ENCODE measurements at regions not wholly inside any gene's neighbourhood (a gene's known extent, or its start where the extent isn't known, plus 50 kb on each side); places are given as distances from the start of the nearest gene placed in this dataset.

- Mint-ChIP-seq H3K27ac (no peak overlapping the region), H3K4me1 (no peaks in the 10 kb centered on the region), H3K27me3 (no peaks in the 10 kb centered on the region), H3K4me3 (no peak overlapping the region), H3K9me3 (peaks cover 0 to 5% (median 3%) of the 10 kb centered on the region in 9 donors), H3K36me3 (no peaks in the 10 kb centered on the region)
- POLR2A ChIA-PET, result no interaction called here
- DNase-seq (no peak), ATAC-seq (no peak)
Observed at GRCh38 chr11:81174646-81175330, 1558.9 kb downstream of the FAM181B start.

GRCh38 chr11:81165164-81165563 lies 1568.5 kb downstream of the FAM181B start:
- no peak for DNase-seq
- Mint-ChIP-seq H3K4me1 (no peaks in the 10 kb centered on the region), H3K27me3 (no peaks in the 10 kb centered on the region), H3K9me3 (peaks cover 0 to 4% (median 0%) of the 10 kb centered on the region in 9 donors), H3K27ac (no peak overlapping the region), H3K36me3 (no peaks in the 10 kb centered on the region), H3K4me3 (no peak overlapping the region)
- POLR2A ChIA-PET, result no interaction called here
- no peak for ATAC-seq

GRCh38 chr11:81159900-81160299 lies 1573.8 kb downstream of the FAM181B start:
- no peak overlapping the region for H3K27ac Mint-ChIP-seq
- ATAC-seq (no peak), DNase-seq (no peak)
- H3K27me3 Mint-ChIP-seq, result no peaks in the 10 kb centered on the region
- POLR2A ChIA-PET, result no interaction called here
- no peak overlapping the region for H3K4me3 Mint-ChIP-seq
- no peaks in the 10 kb centered on the region for H3K36me3 Mint-ChIP-seq
- no peaks in the 10 kb centered on the region for H3K4me1 Mint-ChIP-seq
- H3K9me3 Mint-ChIP-seq, result peaks cover 0 to 3% (median 0%) of the 10 kb centered on the region in 9 donors

GRCh38 chr11:81135570-81135969 lies 1598.1 kb downstream of the FAM181B start:
- Mint-ChIP-seq H3K4me1 (no peaks in the 10 kb centered on the region), H3K36me3 (no peaks in the 10 kb centered on the region), H3K27me3 (no peaks in the 10 kb centered on the region), H3K9me3 (peaks cover 0 to 14% (median 2%) of the 10 kb centered on the region in 9 donors), H3K27ac (no peak overlapping the region), H3K4me3 (no peak overlapping the region)
- POLR2A ChIA-PET, result no interaction called here
- no peak for ATAC-seq
- DNase-seq, result no peak

GRCh38 chr11:81129618-81130017 lies 1604.0 kb downstream of the FAM181B start:
- H3K4me1 Mint-ChIP-seq, result no peaks in the 10 kb centered on the region
- peaks cover 0 to 10% (median 3%) of the 10 kb centered on the region in 9 donors for H3K9me3 Mint-ChIP-seq
- H3K36me3 Mint-ChIP-seq, result no peaks in the 10 kb centered on the region
- POLR2A ChIA-PET, result no interaction called here
- no peak overlapping the region for H3K4me3 Mint-ChIP-seq
- ATAC-seq (no peak), DNase-seq (no peak)
- H3K27me3 Mint-ChIP-seq, result no peaks in the 10 kb centered on the region
- H3K27ac Mint-ChIP-seq, result no peak overlapping the region

GRCh38 chr11:81112718-81113117 lies 1620.9 kb downstream of the FAM181B start:
- Mint-ChIP-seq H3K4me1 (no peaks in the 10 kb centered on the region), H3K4me3 (no peak overlapping the region), H3K27me3 (no peaks in the 10 kb centered on the region), H3K9me3 (peaks cover 0 to under 1% (median 0%) of the 10 kb centered on the region in 9 donors), H3K36me3 (no peaks in the 10 kb centered on the region), H3K27ac (no peak overlapping the region)
- DNase-seq, result no peak
- no peak for ATAC-seq
- POLR2A ChIA-PET, result no interaction called here

- no peak overlapping the region for H3K4me3 Mint-ChIP-seq
- no peak overlapping the region for H3K27ac Mint-ChIP-seq
- H3K27me3 Mint-ChIP-seq, result no peaks in the 10 kb centered on the region
- H3K9me3 Mint-ChIP-seq, result peaks cover 0 to 24% (median 4%) of the 10 kb centered on the region in 9 donors
- H3K36me3 Mint-ChIP-seq, result no peaks in the 10 kb centered on the region
- no peak for ATAC-seq
- H3K4me1 Mint-ChIP-seq, result no peaks in the 10 kb centered on the region
- POLR2A ChIA-PET, result no interaction called here
- no peak for DNase-seq
Observed at GRCh38 chr11:81104051-81104450, 1629.6 kb downstream of the FAM181B start.

GRCh38 chr11:81098471-81098870 lies 1635.2 kb downstream of the FAM181B start:
- ATAC-seq (no peak), DNase-seq (no peak)
- POLR2A ChIA-PET, result no interaction called here
- peaks cover 0 to 9% (median 3%) of the 10 kb centered on the region in 9 donors for H3K9me3 Mint-ChIP-seq
- H3K4me3 Mint-ChIP-seq, result no peak overlapping the region
- no peaks in the 10 kb centered on the region for H3K4me1 Mint-ChIP-seq
- H3K36me3 Mint-ChIP-seq, result no peaks in the 10 kb centered on the region
- no peak overlapping the region for H3K27ac Mint-ChIP-seq
- no peaks in the 10 kb centered on the region for H3K27me3 Mint-ChIP-seq

GRCh38 chr11:81092522-81092921 lies 1641.1 kb downstream of the FAM181B start:
- POLR2A ChIA-PET, result no interaction called here
- Mint-ChIP-seq H3K4me1 (no peaks in the 10 kb centered on the region), H3K9me3 (peaks cover 2 to 22% (median 7%) of the 10 kb centered on the region in 9 donors), H3K36me3 (no peaks in the 10 kb centered on the region), H3K27me3 (no peaks in the 10 kb centered on the region), H3K4me3 (no peak overlapping the region), H3K27ac (no peak overlapping the region)
- ATAC-seq, result no peak
- no peak for DNase-seq

GRCh38 chr11:81089242-81089641 lies 1644.4 kb downstream of the FAM181B start:
- H3K27ac Mint-ChIP-seq, result no peak overlapping the region
- no peaks in the 10 kb centered on the region for H3K4me1 Mint-ChIP-seq
- no peak overlapping the region for H3K4me3 Mint-ChIP-seq
- H3K36me3 Mint-ChIP-seq, result no peaks in the 10 kb centered on the region
- POLR2A ChIA-PET, result no interaction called here
- H3K27me3 Mint-ChIP-seq, result no peaks in the 10 kb centered on the region
- H3K9me3 Mint-ChIP-seq, result peaks cover 5 to 22% (median 8%) of the 10 kb centered on the region in 9 donors
- ATAC-seq (no peak), DNase-seq (no peak)

GRCh38 chr11:81080476-81080875 lies 1639.6 kb upstream of the TENM4 start:
- H3K27ac Mint-ChIP-seq, result no peak overlapping the region
- H3K27me3 Mint-ChIP-seq, result no peaks in the 10 kb centered on the region
- no peaks in the 10 kb centered on the region for H3K4me1 Mint-ChIP-seq
- DNase-seq, result no peak
- H3K4me3 Mint-ChIP-seq, result no peak overlapping the region
- peaks cover 0 to 37% (median 8%) of the 10 kb centered on the region in 9 donors for H3K9me3 Mint-ChIP-seq
- POLR2A ChIA-PET, result no interaction called here
- H3K36me3 Mint-ChIP-seq, result no peaks in the 10 kb centered on the region
- no peak for ATAC-seq

- ATAC-seq (no peak), DNase-seq (no peak)
- peaks cover 0 to 10% (median 8%) of the 10 kb centered on the region in 9 donors for H3K9me3 Mint-ChIP-seq
- no peak overlapping the region for H3K27ac Mint-ChIP-seq
- no peaks in the 10 kb centered on the region for H3K36me3 Mint-ChIP-seq
- peaks cover 0 to 4% (median 0%) of the 10 kb centered on the region in 5 donors for H3K27me3 Mint-ChIP-seq
- POLR2A ChIA-PET, result no interaction called here
- H3K4me3 Mint-ChIP-seq, result no peak overlapping the region
- H3K4me1 Mint-ChIP-seq, result no peaks in the 10 kb centered on the region
Observed at GRCh38 chr11:81072273-81072672, 1631.4 kb upstream of the TENM4 start.

GRCh38 chr11:81071606-81072005 lies 1630.8 kb upstream of the TENM4 start:
- Mint-ChIP-seq H3K4me1 (no peaks in the 10 kb centered on the region), H3K4me3 (no peak overlapping the region), H3K9me3 (peaks cover 0 to 10% (median 7%) of the 10 kb centered on the region in 9 donors), H3K27ac (no peak overlapping the region), H3K36me3 (no peaks in the 10 kb centered on the region), H3K27me3 (peaks cover 0 to 4% (median 0%) of the 10 kb centered on the region in 5 donors)
- ATAC-seq (no peak), DNase-seq (no peak)
- POLR2A ChIA-PET, result no interaction called here

- H3K36me3 Mint-ChIP-seq, result no peaks in the 10 kb centered on the region
- H3K27me3 Mint-ChIP-seq, result peaks cover 0 to 4% (median 0%) of the 10 kb centered on the region in 5 donors
- no peaks in the 10 kb centered on the region for H3K4me1 Mint-ChIP-seq
- no peak for ATAC-seq
- no peak for DNase-seq
- H3K27ac Mint-ChIP-seq, result no peak overlapping the region
- H3K4me3 Mint-ChIP-seq, result no peak overlapping the region
- POLR2A ChIA-PET, result no interaction called here
- peaks cover 0 to 11% (median 5%) of the 10 kb centered on the region in 9 donors for H3K9me3 Mint-ChIP-seq
Observed at GRCh38 chr11:81070948-81071347, 1630.1 kb upstream of the TENM4 start.
